Keratinocyte (primary cell): ENCODE measurements at regions not wholly inside any gene's neighbourhood (a gene's known extent, or its start where the extent isn't known, plus 50 kb on each side); places are given as distances from the start of the nearest gene placed in this dataset.

Experiments
- DNase-seq: peaks from one replicate; pipeline ENCODE4 v3.0.0-alpha.2; 2011; ENCODE audit warnings: low read depth, missing footprints, low spot score
- FAIRE-seq: peaks from 2 replicates; lab custom pipeline; 2011; peaks lifted over from hg19 to GRCh38; lab: Jason Lieb, UNC
- H2AFZ ChIP-seq: 2 replicates; pipeline ENCODE4 v1.6.0; 2012; ENCODE audit warnings: low read length, control low read depth, inconsistent platforms; ENCODE audit not compliant: control insufficient read depth
- H3K27ac ChIP-seq: 2 replicates; pipeline ENCODE4 v1.5.1; 2011; ENCODE audit warnings: low read length; ENCODE audit not compliant: control insufficient read depth, insufficient read depth
- H3K27me3 ChIP-seq: 3 replicates; pipeline ENCODE4 v1.6.0; 2011; ENCODE audit warnings: low read length; ENCODE audit not compliant: control insufficient read depth, insufficient read depth; ENCODE audit errors: extremely low read depth
- H3K36me3 ChIP-seq, 2 experiments: 2 replicates in 1 of 2; 3 replicates in 1 of 2; pipeline ENCODE4 v1.5.1; 2011; ENCODE audit warnings: low read length in 2 of 2, mild to moderate bottlenecking in 1 of 2; ENCODE audit not compliant: control insufficient read depth in 2 of 2, insufficient read depth in 2 of 2; ENCODE audit errors: extremely low read depth in 1 of 2
- H3K4me1 ChIP-seq: 3 replicates; pipeline ENCODE4 v1.5.1; 2011; ENCODE audit warnings: low read length; ENCODE audit not compliant: control insufficient read depth, insufficient read depth; ENCODE audit errors: extremely low read depth
- H3K4me2 ChIP-seq: 3 replicates; pipeline ENCODE4 v1.6.0; 2011; ENCODE audit warnings: low read depth, low read length; ENCODE audit not compliant: control insufficient read depth, insufficient read depth; ENCODE audit errors: extremely low read depth
- H3K4me3 ChIP-seq, 3 experiments: fragments of 200-600 bp in 1 of 3; sonication (generic) in 1 of 3; 2 replicates in 2 of 3; 3 replicates in 1 of 3; pipeline ENCODE4 v1.5.1; 2011 to 2016; ENCODE audit warnings: low read length in 3 of 3, mild to moderate bottlenecking in 3 of 3, control low read depth in 2 of 3, inconsistent platforms in 1 of 3, low read depth in 1 of 3, mixed read lengths in 1 of 3, mixed run types in 1 of 3, moderate library complexity in 1 of 3; ENCODE audit not compliant: control insufficient read depth in 2 of 3, insufficient read depth in 2 of 3; ENCODE audit errors: extremely low read depth in 1 of 3
- H3K79me2 ChIP-seq: 2 replicates; pipeline ENCODE4 v1.6.0; 2012; ENCODE audit warnings: low read length; ENCODE audit not compliant: control insufficient read depth, insufficient read depth
- H3K9ac ChIP-seq: 3 replicates; pipeline ENCODE4 v1.6.0; 2011; ENCODE audit warnings: low read length; ENCODE audit not compliant: control insufficient read depth, insufficient read depth; ENCODE audit errors: extremely low read depth
- H3K9me1 ChIP-seq: 3 replicates; pipeline ENCODE4 v1.6.0; 2011; ENCODE audit warnings: low read length; ENCODE audit not compliant: control insufficient read depth, insufficient read depth; ENCODE audit errors: extremely low read depth
- H3K9me3 ChIP-seq: 2 replicates; pipeline ENCODE4 v1.5.1; 2012; ENCODE audit warnings: low read depth, low read length; ENCODE audit not compliant: control insufficient read depth
- H4K20me1 ChIP-seq: 3 replicates; pipeline ENCODE4 v1.6.0; 2011; ENCODE audit warnings: low read length; ENCODE audit not compliant: control insufficient read depth, insufficient read depth; ENCODE audit errors: extremely low read depth
- CTCF ChIP-seq, 3 experiments: IDR thresholded peaks in 1 of 3; conservative IDR thresholded peaks in 1 of 3; optimal IDR thresholded peaks in 1 of 3; 2 replicates in 2 of 3; 3 replicates in 1 of 3; pipeline versions ENCODE3 to v1.5.1; 2011; ENCODE audit warnings: low read length in 3 of 3, mild to moderate bottlenecking in 3 of 3, moderate library complexity in 2 of 3, control low read depth in 1 of 3, inconsistent platforms in 1 of 3; ENCODE audit not compliant: insufficient read depth in 2 of 3; ENCODE audit errors: extremely low read depth in 1 of 3
- EZH2 ChIP-seq: IDR thresholded peaks from one replicate; pipeline ENCODE4 v1.6.1; 2012; ENCODE audit warnings: inconsistent platforms, mild to moderate bottlenecking, low read length, moderate library complexity
- dilution Hi-C: fragments of 300-500 bp; cut with MboI; formaldehyde crosslinking; loops from one replicate; pipeline ENCODE4 v1.7.0; 2020; ENCODE audit warnings: low sequenced_read_pairs; ENCODE audit not compliant: extremely low pct_ligation_motif_present

GRCh38 chr9:20225826-20226225 is 396.5 kb downstream of the MLLT3 start:
- no peaks in the 10 kb centered on the region for H3K9me3 ChIP-seq
- H3K36me3 ChIP-seq = no peaks in the 10 kb centered on the region
- H3K27ac ChIP-seq = no peak overlapping the region
- H3K4me2 ChIP-seq = peak overlapping the region; percentile 30
- H3K27me3 ChIP-seq = no peaks in the 10 kb centered on the region
- no peaks in the 10 kb centered on the region for H3K79me2 ChIP-seq
- no peaks in the 10 kb centered on the region for H4K20me1 ChIP-seq
- dilution Hi-C loops = no loop called here
- H3K4me1 ChIP-seq = peaks cover 11% of the 10 kb centered on the region
- no peaks in the 10 kb centered on the region for H3K9me1 ChIP-seq
- peak overlapping the region in 1 of 3 experiments; percentile 4 for H3K4me3 ChIP-seq
- DNase-seq (no peak), FAIRE-seq (peak; percentile 13)
- no peak overlapping the region for H3K9ac ChIP-seq
- TF ChIP-seq EZH2 (no peak), CTCF (optimal IDR thresholded peaks at IDR 0.05 in 1 of 3, IDR thresholded peaks at IDR 0.05 in 1 of 3, conservative IDR thresholded peaks at IDR 0.05 in 1 of 3; ENCODE audit: extremely low read depth in 1 of 3, insufficient read depth in 2 of 3, low read length in 3 of 3) (no peak)
- H2AFZ ChIP-seq = peak overlapping the region; percentile 62

DNA sequence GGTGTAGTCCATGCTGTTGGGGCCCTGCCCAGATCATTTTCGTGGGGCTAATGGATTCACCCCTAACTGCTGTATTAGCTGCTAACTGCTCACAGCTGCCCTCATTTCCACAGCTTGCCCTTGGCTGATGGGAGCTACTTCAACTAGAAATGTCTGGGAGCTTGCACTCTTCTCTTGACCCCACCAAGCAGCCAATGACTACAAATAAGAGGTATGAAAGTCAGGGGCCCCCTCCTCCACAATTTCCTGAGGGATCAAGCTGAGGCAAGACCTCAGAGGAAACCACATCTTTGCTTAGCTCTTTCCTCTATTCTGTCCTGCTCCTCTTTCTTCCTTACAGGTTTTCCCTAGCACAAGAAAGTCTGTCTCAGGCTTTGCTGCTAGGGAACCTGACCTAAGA is 397.5 kb downstream of the MLLT3 start:
- Histone ChIP-seq H3K27ac (no peak overlapping the region), H3K9ac (no peak overlapping the region), H2AFZ (peak overlapping the region; percentile 18), H3K9me1 (no peaks in the 10 kb centered on the region), H3K9me3 (no peaks in the 10 kb centered on the region), H3K4me2 (peak overlapping the region; percentile 9), H3K4me3 (peak overlapping the region in 1 of 3 experiments; percentile 5), H3K27me3 (no peaks in the 10 kb centered on the region), H4K20me1 (no peaks in the 10 kb centered on the region), H3K4me1 (peaks cover 17% of the 10 kb centered on the region), H3K79me2 (no peaks in the 10 kb centered on the region), H3K36me3 (no peaks in the 10 kb centered on the region)
- DNase-seq (no peak), FAIRE-seq (peak; percentile 66)
- dilution Hi-C loops = loop anchor here (25.0 kb wide), 1 partner anchor 112 kb away; no protein-coding TSS in a partner anchor
- TF ChIP-seq EZH2 = no peak
- TF ChIP-seq CTCF (optimal IDR thresholded peaks at IDR 0.05 in 1 of 3, IDR thresholded peaks at IDR 0.05 in 1 of 3, conservative IDR thresholded peaks at IDR 0.05 in 1 of 3; ENCODE audit: extremely low read depth in 1 of 3, insufficient read depth in 2 of 3, low read length in 3 of 3) = no peak
